Karpas-422 (cell line): ENCODE measurements at regions not wholly inside any gene's neighbourhood (a gene's known extent, or its start where the extent isn't known, plus 50 kb on each side); places are given as distances from the start of the nearest gene placed in this dataset.

Experiments used
- DNase-seq: peaks from one replicate; pipeline ENCODE4 v3.0.0-alpha.2; 2015
- H2AFZ ChIP-seq: fragments of 200-600 bp; sonication (generic); 2 replicates; pipeline ENCODE4 v1.6.1; 2014; ENCODE audit warnings: antibody characterized with exemption, low read length, mixed read lengths
- H3K27ac ChIP-seq: fragments of 200-600 bp; sonication (generic); 2 replicates; pipeline ENCODE4 v1.5.1; 2014; ENCODE audit warnings: mild to moderate bottlenecking, low read length, moderate library complexity
- H3K27me3 ChIP-seq: fragments of 200-600 bp; sonication (generic); 2 replicates; pipeline ENCODE4 v1.6.1; 2014; ENCODE audit warnings: low read length, mixed read lengths
- H3K36me3 ChIP-seq: fragments of 200-600 bp; sonication (generic); 2 replicates; pipeline ENCODE4 v1.6.1; 2014; ENCODE audit warnings: low read length, mixed read lengths; ENCODE audit not compliant: insufficient read depth
- H3K4me1 ChIP-seq: fragments of 200-600 bp; sonication (generic); 2 replicates; pipeline ENCODE4 v1.6.1; 2014; ENCODE audit warnings: mild to moderate bottlenecking, low read length, mixed read lengths
- H3K4me2 ChIP-seq: fragments of 200-600 bp; sonication (generic); 2 replicates; pipeline ENCODE4 v1.6.1; 2014; ENCODE audit warnings: low read length, low read depth, mild to moderate bottlenecking; ENCODE audit not compliant: poor library complexity, severe bottlenecking
- H3K4me3 ChIP-seq: fragments of 200-600 bp; sonication (generic); 2 replicates; pipeline ENCODE4 v1.5.1; 2014; ENCODE audit warnings: mild to moderate bottlenecking, antibody characterized with exemption, low read length, mixed read lengths
- H3K79me2 ChIP-seq: fragments of 200-600 bp; sonication (generic); 2 replicates; pipeline ENCODE4 v1.6.1; 2014; ENCODE audit warnings: mild to moderate bottlenecking, low read length, mixed read lengths
- H3K9ac ChIP-seq: fragments of 200-600 bp; sonication (generic); 2 replicates; pipeline ENCODE4 v1.6.0; 2014; ENCODE audit warnings: low read length
- H3K9me2 ChIP-seq: fragments of 200-600 bp; sonication (generic), shearing (Covaris generic); replicated peaks from 2 replicates; pipeline ENCODE4 v1.6.0; 2014; ENCODE audit warnings: mild to moderate bottlenecking, low read length, moderate library complexity; ENCODE audit not compliant: insufficient read depth
- H3K9me3 ChIP-seq: fragments of 300-700, 200-600 bp; sonication (generic); 2 replicates; pipeline ENCODE4 v1.6.1; 2014; ENCODE audit warnings: low read length, mixed read lengths
- H4K20me1 ChIP-seq: fragments of 200-600 bp; sonication (generic); 2 replicates; pipeline ENCODE4 v1.6.1; 2014; ENCODE audit warnings: mild to moderate bottlenecking, antibody characterized with exemption, low read length, low read depth; ENCODE audit not compliant: insufficient read depth

DNA sequence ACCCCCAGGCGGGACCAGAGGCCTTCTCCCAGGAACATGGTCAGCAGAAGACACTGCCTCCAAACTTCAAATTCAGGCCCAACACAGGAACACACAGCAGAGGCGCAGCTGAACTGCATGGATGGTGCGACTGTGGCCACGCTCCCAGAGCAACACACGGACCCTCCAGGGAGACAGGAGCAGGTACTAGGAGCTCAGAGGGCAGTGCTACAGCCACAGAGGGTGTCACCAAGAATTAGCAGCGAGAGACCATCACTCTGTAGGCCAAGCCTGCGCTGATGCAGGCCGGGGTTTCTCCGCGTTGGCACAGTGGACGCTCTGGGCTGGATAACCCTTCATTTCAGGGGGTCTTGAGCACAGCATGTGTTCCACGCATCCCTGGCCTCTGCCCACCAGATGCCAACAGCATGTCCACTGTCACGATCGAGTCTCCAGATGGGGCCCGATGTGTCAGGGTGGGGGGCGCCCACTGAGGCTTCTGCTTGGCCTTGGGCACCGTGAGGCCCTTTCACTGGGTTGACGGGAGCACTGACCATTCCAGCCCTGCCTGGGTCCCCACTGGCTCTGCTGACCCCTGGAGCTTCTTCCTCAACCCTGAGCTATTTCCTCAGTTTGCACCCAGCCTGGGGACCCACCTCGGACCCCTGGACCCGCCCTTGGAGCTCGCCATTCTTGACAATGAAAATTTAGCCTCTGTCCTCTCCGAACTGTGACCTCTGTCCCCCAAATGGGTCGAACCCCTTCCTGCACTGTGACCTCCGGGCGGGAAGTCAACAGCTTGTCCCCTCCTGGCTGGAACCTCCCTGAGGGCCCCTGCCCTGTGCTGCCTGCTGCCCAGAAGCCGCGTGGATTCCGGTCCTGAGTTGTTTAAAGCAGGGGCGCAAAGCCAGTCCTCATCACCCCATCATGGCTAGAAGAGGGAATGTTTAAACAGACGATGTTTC lies 239.4 kb downstream of the DLL1 start:
- Histone ChIP-seq H3K27me3 (no peaks in the 10 kb centered on the region), H3K4me1 (no peaks in the 10 kb centered on the region), H4K20me1 (no peaks in the 10 kb centered on the region), H3K79me2 (no peaks in the 10 kb centered on the region), H3K9me3 (peaks cover 3% of the 10 kb centered on the region; the same call in 1 of the 2 replicates), H3K9ac (no peak overlapping the region), H3K9me2 (no peaks in the 10 kb centered on the region), H3K36me3 (no peaks in the 10 kb centered on the region), H3K27ac (no peak overlapping the region), H2AFZ (no peak overlapping the region), H3K4me3 (no peak overlapping the region), H3K4me2 (no peak overlapping the region)
- DNase-seq: no peak

DNA sequence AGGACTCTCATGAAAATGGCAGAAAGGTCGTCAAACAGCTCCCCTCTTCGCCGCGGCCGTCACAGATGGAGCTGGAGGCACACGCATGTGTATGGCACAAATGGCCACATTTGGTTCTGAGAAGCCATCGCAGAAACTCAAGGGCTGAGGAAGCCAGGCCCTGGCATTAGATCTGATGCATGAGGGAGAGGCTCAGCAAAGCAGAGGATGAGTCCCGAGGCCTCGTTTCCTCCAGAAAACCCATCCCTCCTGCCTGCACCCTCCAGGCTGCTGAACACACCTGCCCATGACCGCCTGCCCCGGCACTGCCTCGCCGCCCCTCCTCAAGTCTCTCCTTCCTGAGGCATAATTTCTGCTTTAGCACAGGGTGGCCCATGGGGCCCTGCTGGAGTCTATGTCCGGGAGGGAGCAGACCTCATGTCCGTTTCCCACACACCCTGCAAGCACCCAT lies 240.3 kb downstream of the DLL1 start:
- Histone ChIP-seq H3K27ac (no peak overlapping the region), H4K20me1 (no peaks in the 10 kb centered on the region), H3K4me2 (no peak overlapping the region), H3K9me3 (peaks cover 3% of the 10 kb centered on the region; the same call in 1 of the 2 replicates), H3K27me3 (no peaks in the 10 kb centered on the region), H3K79me2 (no peaks in the 10 kb centered on the region), H3K9ac (no peak overlapping the region), H3K4me1 (no peaks in the 10 kb centered on the region), H3K4me3 (no peak overlapping the region), H3K9me2 (no peaks in the 10 kb centered on the region), H2AFZ (no peak overlapping the region), H3K36me3 (no peaks in the 10 kb centered on the region)
- no peak for DNase-seq

DNA sequence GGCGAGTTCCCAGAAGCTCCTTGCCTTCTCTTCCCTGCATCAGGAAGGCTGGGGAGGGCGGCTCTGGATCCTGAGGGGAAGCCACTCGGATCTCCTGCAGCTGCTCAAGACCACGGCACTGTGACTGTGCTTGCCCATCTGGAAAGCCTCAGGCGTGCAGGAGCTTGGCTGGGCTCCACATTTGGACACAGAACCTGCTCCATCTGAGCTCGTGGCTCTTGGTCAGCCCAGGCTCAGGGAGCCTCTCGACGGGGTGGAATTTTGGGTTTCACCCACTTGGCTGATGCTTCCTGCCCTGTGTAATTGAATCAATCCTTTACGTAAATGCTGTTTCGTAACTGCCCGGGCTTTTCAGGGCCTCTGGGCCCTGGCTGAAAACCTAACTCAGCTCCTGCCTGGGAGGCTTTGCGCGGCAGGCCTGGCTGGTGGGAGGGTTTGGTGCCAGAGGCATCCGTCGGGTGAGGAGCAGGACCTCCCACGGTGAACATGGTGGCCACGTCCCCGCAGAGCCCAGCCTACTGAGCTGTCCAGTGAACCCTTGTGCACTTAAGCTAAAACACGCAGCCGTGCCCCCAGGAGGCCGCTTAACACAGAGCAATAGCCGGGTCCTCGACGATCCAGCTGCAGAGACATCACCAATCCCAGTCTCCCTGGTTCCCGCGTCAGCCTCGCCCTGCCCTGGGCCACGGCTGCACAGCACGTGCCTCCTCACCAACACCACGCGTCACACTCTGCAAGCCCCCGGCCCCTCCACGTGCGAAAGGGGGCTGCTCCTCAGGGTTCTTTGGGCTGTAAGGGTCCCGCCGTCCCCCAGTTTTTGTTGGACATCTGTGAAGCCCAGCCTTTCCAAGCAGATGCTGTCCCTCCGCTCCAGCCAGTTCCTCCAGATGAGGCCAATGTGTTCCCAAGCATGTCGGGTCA lies 241.0 kb downstream of the DLL1 start:
- Histone ChIP-seq H2AFZ (no peak overlapping the region), H3K9me2 (no peaks in the 10 kb centered on the region), H3K4me3 (no peak overlapping the region), H4K20me1 (no peaks in the 10 kb centered on the region), H3K4me1 (no peaks in the 10 kb centered on the region), H3K27me3 (no peaks in the 10 kb centered on the region), H3K36me3 (no peaks in the 10 kb centered on the region), H3K27ac (no peak overlapping the region), H3K9me3 (peaks cover 3% of the 10 kb centered on the region; the same call in 1 of the 2 replicates), H3K4me2 (no peak overlapping the region), H3K79me2 (no peaks in the 10 kb centered on the region), H3K9ac (no peak overlapping the region)
- no peak for DNase-seq

DNA sequence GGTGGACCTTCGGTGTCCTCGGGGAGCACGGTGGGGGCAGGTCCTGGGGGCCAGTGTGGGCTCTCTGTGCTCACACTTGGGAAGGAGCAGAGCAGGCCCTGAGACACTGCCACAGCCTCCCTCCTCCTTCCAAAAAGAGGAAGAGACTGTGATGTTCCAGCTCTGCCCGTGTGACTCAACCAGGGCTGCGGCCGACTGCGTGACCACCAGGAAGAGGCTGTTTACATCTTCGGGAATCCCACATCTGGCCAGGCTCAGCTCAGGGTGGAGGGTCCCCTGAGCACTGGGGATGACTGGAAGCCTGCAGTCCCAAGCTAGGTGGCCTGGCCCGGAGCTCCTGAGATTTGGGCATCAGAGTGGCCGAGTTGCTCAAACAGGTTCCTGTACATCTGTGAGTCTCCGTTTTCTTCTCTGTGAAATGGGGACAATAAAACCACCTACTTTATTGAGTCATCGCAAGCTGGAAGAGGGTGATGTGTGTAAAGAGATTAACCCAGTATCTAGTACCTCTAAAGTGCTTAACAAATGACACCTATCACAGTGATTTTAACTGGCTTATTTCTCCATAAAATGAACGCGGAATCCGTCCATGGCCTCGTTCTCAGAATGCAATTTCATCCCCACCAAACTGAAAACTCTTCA lies 242.1 kb downstream of the DLL1 start:
- no peaks in the 10 kb centered on the region for H3K79me2 ChIP-seq
- DNase-seq: no peak
- no peak overlapping the region for H3K4me3 ChIP-seq
- H3K9ac ChIP-seq: no peak overlapping the region
- no peak overlapping the region for H3K27ac ChIP-seq
- H3K4me1 ChIP-seq: no peaks in the 10 kb centered on the region
- H3K9me3 ChIP-seq: no peaks in the 10 kb centered on the region
- H3K4me2 ChIP-seq: no peak overlapping the region
- H3K9me2 ChIP-seq: no peaks in the 10 kb centered on the region
- H2AFZ ChIP-seq: no peak overlapping the region
- no peaks in the 10 kb centered on the region for H4K20me1 ChIP-seq
- H3K27me3 ChIP-seq: no peaks in the 10 kb centered on the region
- no peaks in the 10 kb centered on the region for H3K36me3 ChIP-seq

DNA sequence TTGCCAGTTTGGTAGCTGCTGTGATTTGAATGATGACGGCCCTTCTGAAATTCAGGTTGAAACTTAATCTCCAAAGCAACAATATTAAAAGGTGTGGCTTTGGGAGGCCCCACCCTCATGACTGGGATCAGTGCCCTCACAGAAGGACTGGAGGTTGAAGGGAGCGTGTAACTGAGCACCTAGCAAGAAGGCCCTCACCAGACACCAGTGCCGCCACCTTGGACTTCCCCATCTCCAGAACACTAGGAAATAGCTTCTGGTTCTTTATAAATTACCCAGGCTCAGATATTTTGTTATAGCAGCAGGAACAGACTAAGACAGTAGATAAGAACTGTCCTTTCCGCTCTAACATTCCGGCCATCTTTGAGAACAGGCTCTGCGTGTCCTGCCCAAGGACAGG lies 243.1 kb downstream of the DLL1 start:
- Histone ChIP-seq H3K9me2 (no peaks in the 10 kb centered on the region), H2AFZ (no peak overlapping the region), H3K36me3 (no peaks in the 10 kb centered on the region), H3K27me3 (no peaks in the 10 kb centered on the region), H3K4me3 (no peak overlapping the region), H3K79me2 (no peaks in the 10 kb centered on the region), H3K9me3 (no peaks in the 10 kb centered on the region), H4K20me1 (no peaks in the 10 kb centered on the region), H3K9ac (no peak overlapping the region), H3K27ac (no peak overlapping the region), H3K4me2 (no peak overlapping the region), H3K4me1 (no peaks in the 10 kb centered on the region)
- no peak for DNase-seq

DNA sequence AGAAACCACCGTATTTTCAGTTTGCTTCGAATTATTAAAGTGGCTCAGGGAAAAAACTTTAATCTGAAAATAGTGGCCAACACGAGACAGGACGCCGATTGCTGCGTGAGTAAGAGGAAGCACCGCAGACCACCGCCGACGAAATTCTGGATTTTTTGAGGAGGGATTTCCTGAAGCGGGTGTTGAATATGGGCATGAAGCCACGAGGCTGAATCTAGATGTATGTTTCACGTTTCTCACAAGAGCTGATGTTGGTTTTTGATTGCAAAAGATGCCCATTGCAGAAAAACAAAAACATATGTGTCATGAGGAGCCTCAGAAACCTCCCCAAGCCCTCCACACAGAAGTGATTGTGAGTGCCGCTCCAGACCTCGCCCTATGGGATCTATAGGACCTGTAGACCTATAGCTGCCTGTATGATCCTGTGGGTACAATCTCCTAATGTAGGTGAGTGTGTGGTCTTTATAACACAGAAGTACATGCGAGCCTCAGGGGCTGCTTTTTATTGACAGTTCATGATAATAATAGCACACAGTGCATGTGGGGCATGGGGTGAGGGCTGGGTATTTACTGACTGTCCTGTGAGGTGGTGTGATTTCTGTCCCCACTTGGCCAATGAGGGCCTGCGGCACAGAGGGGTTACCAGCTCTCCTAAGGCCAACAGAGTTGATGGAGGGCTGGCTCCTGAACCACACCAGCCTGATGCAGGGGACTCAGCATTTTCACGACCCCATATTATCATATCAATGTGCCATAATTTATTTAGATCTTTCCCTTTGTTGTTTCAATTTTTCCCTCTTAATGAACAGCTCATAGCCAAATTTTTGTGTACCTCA lies 243.9 kb downstream of the DLL1 start:
- Histone ChIP-seq H4K20me1 (no peaks in the 10 kb centered on the region), H2AFZ (no peak overlapping the region), H3K4me2 (no peak overlapping the region), H3K27ac (no peak overlapping the region), H3K9me3 (no peaks in the 10 kb centered on the region), H3K9ac (no peak overlapping the region), H3K4me1 (no peaks in the 10 kb centered on the region), H3K79me2 (no peaks in the 10 kb centered on the region), H3K36me3 (no peaks in the 10 kb centered on the region), H3K4me3 (no peak overlapping the region), H3K27me3 (no peaks in the 10 kb centered on the region), H3K9me2 (no peaks in the 10 kb centered on the region)
- no peak for DNase-seq

DNA sequence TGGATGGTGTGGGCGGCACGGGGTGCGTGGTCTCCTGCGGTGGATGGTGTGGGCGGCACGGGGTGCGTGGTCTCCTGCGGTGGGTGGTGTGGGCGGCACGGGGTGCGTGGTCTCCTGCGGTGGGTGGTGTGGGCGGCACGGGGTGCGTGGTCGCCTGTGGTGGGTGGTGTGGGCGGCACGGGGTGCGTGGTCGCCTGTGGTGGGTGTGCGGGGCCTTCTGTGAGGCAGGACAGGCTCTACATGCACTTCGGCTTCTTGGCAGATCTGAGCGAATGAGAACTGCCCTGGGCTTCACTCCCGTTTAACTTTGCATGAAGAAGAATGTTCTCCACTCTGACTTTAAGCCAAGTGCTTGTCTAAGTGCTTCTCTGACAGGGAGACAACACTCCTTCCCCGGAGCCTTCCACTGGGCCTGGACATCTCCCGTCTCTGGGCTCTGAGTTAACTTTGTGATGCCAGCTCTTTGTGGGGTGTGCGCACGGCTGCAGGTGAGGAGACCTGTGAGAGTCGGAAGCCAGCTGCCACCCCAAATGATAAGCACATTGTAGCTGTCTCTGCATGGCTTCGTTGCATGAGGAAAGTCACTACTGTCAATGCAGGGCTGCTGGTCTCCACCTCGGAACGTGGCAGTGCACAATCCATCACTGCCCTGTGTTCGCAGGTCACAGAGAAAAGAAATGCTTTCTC lies 244.8 kb downstream of the DLL1 start:
- no peaks in the 10 kb centered on the region for H3K9me2 ChIP-seq
- H3K4me1 ChIP-seq: no peaks in the 10 kb centered on the region
- H3K36me3 ChIP-seq: no peaks in the 10 kb centered on the region
- no peaks in the 10 kb centered on the region for H3K27me3 ChIP-seq
- no peaks in the 10 kb centered on the region for H4K20me1 ChIP-seq
- no peak overlapping the region for H3K27ac ChIP-seq
- no peak for DNase-seq
- H3K4me3 ChIP-seq: no peak overlapping the region
- no peak overlapping the region for H3K9ac ChIP-seq
- no peak overlapping the region for H3K4me2 ChIP-seq
- no peaks in the 10 kb centered on the region for H3K79me2 ChIP-seq
- H3K9me3 ChIP-seq: no peaks in the 10 kb centered on the region
- H2AFZ ChIP-seq: no peak overlapping the region
